K562 (cell line): ENCODE measurements at regions not wholly inside any gene's neighbourhood (a gene's known extent, or its start where the extent isn't known, plus 50 kb on each side); places are given as distances from the start of the nearest gene placed in this dataset.

ENCODE experiments used
- BACH1 ChIP-seq: fragments of 200-800 bp; sonication (Bioruptor generic); IDR thresholded peaks from 2 replicates; pipeline ENCODE4 v1.6.1; 2016; ENCODE audit warnings: missing genetic modification characterization, missing compliant biosample characterization
- CXXC5 ChIP-seq: fragments of 250-450 bp; sonication (Bioruptor Pico); IDR thresholded peaks from 2 replicates; pipeline ENCODE4 v1.8.0; 2022; ENCODE audit warnings: inconsistent platforms, mild to moderate bottlenecking, moderate library complexity
- DACH1 ChIP-seq: fragments of 450-650 bp; IDR thresholded peaks from 2 replicates; pipeline ENCODE4 v1.6.1; 2018; ENCODE audit not compliant: partially characterized antibody
- EGR1 ChIP-seq: fragments of 450-650 bp; conservative IDR thresholded peaks from 2 replicates; pipeline ENCODE4 v1.6.1; 2017; ENCODE audit warnings: mild to moderate bottlenecking
- ELF2 ChIP-seq: fragments of 250-450 bp; sonication (Bioruptor Pico); IDR thresholded peaks from 2 replicates; pipeline ENCODE4 v1.5.0; 2021; ENCODE audit warnings: mild to moderate bottlenecking
- ERF ChIP-seq: fragments of 450-650 bp; formaldehyde crosslinking; IDR thresholded peaks from 2 replicates; pipeline ENCODE4 v1.4.0; 2020; ENCODE audit warnings: mild to moderate bottlenecking, mixed read lengths
- IFI16 ChIP-seq: fragments of 250-450 bp; sonication (Bioruptor Pico); IDR thresholded peaks from 2 replicates; pipeline ENCODE4 v2.1.2; 2022; ENCODE audit warnings: mild to moderate bottlenecking, inconsistent platforms
- IRF2 ChIP-seq: sonication (generic); formaldehyde crosslinking; IDR thresholded peaks from 2 replicates; pipeline ENCODE4 v1.8.1; 2022; ENCODE audit warnings: mild to moderate bottlenecking, missing genetic modification reagents
- MEIS2 ChIP-seq: fragments of 450-650 bp; IDR thresholded peaks from 2 replicates; pipeline ENCODE4 v1.6.1; 2014; ENCODE audit warnings: mild to moderate bottlenecking; ENCODE audit not compliant: partially characterized antibody
- MGA ChIP-seq: fragments of 450-650 bp; IDR thresholded peaks from 2 replicates; pipeline ENCODE4 v1.6.1; 2016; ENCODE audit warnings: mild to moderate bottlenecking, moderate library complexity
- PKNOX1 ChIP-seq: fragments of 450-650 bp; IDR thresholded peaks from 2 replicates; pipeline ENCODE4 v1.6.1; 2016
- TAF9B ChIP-seq: fragments of 450-650 bp; IDR thresholded peaks from 2 replicates; pipeline ENCODE4 v1.6.1; 2018; ENCODE audit warnings: mild to moderate bottlenecking; ENCODE audit not compliant: partially characterized antibody
- VEZF1 ChIP-seq: fragments of 200-800 bp; sonication (Bioruptor generic); IDR thresholded peaks from 2 replicates; pipeline ENCODE4 v1.6.1; 2017; ENCODE audit warnings: missing genetic modification characterization, missing compliant biosample characterization
- ZNF384 ChIP-seq: IDR thresholded peaks from 2 replicates; pipeline ENCODE4 v1.6.1; 2012; ENCODE audit warnings: low read depth, low read length, improper control_type of control experiment
- TF ChIP-seq, protein P1 (sequence below): IDR thresholded peaks from 2 replicates; pipeline ENCODE4 v1.6.1; 2011; ENCODE audit not compliant: insufficient read length; ENCODE audit errors: extremely low read depth

DNA sequence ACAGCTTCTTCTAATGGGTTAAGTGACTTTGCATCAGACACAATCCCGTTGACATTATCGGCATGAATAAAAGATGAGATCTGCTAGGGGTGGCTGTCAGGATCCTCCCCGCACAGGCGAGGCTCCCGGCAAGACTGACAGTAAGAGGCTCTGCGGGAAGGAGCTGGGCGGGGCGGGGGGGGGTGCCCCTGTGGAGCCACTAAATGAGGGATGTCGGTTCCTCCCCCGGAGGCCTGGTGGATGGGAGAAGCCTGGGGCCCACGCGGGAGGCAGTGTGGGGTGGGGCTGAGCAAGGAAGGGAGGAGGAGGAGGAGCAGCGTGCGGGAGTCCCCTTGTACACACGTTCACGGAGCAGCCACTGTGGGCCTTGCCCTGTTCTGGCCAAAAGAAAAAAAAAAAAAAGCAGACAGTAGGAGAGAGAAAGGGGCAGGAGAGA is 190.9 kb upstream of the GSE1 start (continued):
- TF ChIP-seq VEZF1 (CRISPR knock-in tag) (peak; percentile 87), PKNOX1 (peak; percentile 59), BACH1 (tag) (no peak), ERF (CRISPR knock-in tag) (no peak), IFI16 (CRISPR knock-in tag) (no peak), IRF2 (CRISPR knock-in tag) (no peak), ELF2 (CRISPR knock-in tag) (no peak), MGA (no peak), ZNF384 (peak; percentile 71), EGR1 (peak; percentile 60), CXXC5 (CRISPR knock-in tag) (peak; percentile 9; the same call in 1 of the 2 replicates), DACH1 (no peak), TAF9B (no peak), MEIS2 (peak; percentile 16)
- TF ChIP-seq, protein P1, sequence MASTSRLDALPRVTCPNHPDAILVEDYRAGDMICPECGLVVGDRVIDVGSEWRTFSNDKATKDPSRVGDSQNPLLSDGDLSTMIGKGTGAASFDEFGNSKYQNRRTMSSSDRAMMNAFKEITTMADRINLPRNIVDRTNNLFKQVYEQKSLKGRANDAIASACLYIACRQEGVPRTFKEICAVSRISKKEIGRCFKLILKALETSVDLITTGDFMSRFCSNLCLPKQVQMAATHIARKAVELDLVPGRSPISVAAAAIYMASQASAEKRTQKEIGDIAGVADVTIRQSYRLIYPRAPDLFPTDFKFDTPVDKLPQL, result no peak
